C4-2B (cell line): ENCODE measurements at regions not wholly inside any gene's neighbourhood (a gene's known extent, or its start where the extent isn't known, plus 50 kb on each side); places are given as distances from the start of the nearest gene placed in this dataset.

Experiments
- ZFX ChIP-seq: fragments of 450-650 bp; IDR thresholded peaks from 2 replicates; pipeline ENCODE4 v1.6.1; 2017
- TF ChIP-seq, protein P1 (sequence below): fragments of 450-650 bp; conservative IDR thresholded peaks from 2 replicates; pipeline ENCODE4 v1.5.1; 2017; ENCODE audit warnings: mild to moderate bottlenecking

DNA sequence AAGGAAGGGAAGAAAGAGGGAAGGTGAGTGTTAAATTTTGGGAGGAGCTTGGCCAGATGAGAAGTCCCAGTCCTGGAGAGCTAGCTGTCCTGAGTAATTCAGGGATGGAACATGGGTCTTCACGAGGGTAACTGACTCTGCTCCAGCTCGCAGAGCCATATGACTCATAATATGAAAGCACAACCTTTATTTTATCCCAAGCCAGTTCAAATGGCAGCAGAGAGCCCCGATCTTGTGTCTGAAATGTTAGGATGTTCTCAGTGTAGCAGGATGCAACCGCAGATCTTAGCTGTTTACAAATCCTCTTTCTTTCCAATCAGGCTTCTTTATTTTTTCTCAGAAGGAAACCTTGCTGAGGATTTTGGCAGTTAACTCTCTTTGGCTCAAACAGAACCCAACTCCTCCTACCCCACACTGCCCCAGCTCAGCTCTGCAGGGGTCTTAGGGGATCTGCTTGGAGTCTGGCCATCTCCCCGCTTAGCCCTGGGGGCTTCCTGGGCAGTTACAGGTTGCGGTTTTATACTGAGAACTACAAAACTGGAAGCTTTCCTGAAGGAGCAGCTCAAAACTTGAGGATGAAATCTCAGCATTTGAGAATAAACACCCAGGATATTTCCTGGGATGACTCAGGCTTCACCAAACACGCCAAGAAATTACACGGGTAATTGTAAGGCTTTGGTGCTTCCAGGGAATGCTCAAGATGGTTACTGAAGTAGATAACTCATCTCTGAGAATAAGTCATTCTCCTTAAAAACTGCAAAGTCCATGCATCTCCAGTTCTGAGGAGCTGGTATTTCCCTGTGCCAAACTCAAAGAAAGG, 92.5 kb downstream of the VCPKMT start:
- TF ChIP-seq, protein P1, sequence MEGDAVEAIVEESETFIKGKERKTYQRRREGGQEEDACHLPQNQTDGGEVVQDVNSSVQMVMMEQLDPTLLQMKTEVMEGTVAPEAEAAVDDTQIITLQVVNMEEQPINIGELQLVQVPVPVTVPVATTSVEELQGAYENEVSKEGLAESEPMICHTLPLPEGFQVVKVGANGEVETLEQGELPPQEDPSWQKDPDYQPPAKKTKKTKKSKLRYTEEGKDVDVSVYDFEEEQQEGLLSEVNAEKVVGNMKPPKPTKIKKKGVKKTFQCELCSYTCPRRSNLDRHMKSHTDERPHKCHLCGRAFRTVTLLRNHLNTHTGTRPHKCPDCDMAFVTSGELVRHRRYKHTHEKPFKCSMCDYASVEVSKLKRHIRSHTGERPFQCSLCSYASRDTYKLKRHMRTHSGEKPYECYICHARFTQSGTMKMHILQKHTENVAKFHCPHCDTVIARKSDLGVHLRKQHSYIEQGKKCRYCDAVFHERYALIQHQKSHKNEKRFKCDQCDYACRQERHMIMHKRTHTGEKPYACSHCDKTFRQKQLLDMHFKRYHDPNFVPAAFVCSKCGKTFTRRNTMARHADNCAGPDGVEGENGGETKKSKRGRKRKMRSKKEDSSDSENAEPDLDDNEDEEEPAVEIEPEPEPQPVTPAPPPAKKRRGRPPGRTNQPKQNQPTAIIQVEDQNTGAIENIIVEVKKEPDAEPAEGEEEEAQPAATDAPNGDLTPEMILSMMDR = no peak
- TF ChIP-seq ZFX = no peak
